ENCODE measurements at regions not wholly inside any gene's neighbourhood (a gene's known extent, or its start where the extent isn't known, plus 50 kb on each side); places are given as distances from the start of the nearest gene placed in this dataset.
A peak's percentile ranks its signal among the peaks of the same experiment; 100 is the strongest.
"Not testable (repeated sequence)": the region's sequence is repeated elsewhere in the genome, so short reads cannot be mapped to it uniquely, and the experiment has no call there.

DNA sequence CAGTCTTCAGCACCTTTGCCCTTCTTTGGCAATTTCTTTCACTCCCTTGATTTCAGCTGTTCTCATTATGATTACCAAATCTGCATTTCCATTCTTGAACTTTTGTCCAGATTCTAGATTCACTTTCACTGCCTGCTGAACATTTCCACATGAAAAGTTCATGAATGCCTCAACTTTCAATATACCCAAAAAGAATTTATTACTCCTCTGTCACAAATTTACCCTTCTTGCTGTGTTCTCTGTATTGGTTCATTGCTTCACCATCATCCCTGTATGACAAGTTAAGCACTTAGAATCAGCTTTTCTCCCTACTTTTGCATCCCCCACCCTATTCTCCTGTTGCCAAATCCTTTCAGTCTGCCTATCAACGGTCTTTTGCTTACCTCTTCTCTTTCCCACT lies 112.6 kb upstream of the PKN2 start:
- H3K27ac ChIP-seq, result no peak overlapping the region
- TF ChIP-seq ZFX (IDR thresholded peaks at IDR 0.05; ENCODE audit: borderline replicate concordance), result no peak
- TF ChIP-seq, protein P1, sequence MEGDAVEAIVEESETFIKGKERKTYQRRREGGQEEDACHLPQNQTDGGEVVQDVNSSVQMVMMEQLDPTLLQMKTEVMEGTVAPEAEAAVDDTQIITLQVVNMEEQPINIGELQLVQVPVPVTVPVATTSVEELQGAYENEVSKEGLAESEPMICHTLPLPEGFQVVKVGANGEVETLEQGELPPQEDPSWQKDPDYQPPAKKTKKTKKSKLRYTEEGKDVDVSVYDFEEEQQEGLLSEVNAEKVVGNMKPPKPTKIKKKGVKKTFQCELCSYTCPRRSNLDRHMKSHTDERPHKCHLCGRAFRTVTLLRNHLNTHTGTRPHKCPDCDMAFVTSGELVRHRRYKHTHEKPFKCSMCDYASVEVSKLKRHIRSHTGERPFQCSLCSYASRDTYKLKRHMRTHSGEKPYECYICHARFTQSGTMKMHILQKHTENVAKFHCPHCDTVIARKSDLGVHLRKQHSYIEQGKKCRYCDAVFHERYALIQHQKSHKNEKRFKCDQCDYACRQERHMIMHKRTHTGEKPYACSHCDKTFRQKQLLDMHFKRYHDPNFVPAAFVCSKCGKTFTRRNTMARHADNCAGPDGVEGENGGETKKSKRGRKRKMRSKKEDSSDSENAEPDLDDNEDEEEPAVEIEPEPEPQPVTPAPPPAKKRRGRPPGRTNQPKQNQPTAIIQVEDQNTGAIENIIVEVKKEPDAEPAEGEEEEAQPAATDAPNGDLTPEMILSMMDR (IDR thresholded peaks at IDR 0.05), result no peak

DNA sequence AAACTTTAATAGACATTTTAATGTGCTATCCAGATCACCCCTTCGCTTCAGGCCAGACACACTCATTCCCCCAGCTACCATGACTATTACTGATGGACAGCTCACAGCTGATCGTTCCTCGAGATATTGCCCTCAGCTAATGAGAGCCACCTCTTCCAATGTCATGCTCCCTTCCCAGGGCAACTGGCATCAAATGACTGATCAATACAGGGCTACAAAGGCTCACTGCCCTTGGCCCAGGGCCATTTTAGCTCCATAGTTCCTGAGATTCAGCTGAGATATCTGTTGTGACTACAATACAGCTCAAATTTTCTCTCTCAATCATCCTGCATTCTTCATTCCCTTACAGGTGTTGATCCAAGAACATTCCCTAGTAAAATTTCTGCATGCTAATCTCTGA lies 104.5 kb upstream of the PKN2 start:
- no peak for TF ChIP-seq ZFX (IDR thresholded peaks at IDR 0.05; ENCODE audit: borderline replicate concordance)
- TF ChIP-seq, protein P1 (IDR thresholded peaks at IDR 0.05), result no peak
- no peak overlapping the region for H3K27ac ChIP-seq

DNA sequence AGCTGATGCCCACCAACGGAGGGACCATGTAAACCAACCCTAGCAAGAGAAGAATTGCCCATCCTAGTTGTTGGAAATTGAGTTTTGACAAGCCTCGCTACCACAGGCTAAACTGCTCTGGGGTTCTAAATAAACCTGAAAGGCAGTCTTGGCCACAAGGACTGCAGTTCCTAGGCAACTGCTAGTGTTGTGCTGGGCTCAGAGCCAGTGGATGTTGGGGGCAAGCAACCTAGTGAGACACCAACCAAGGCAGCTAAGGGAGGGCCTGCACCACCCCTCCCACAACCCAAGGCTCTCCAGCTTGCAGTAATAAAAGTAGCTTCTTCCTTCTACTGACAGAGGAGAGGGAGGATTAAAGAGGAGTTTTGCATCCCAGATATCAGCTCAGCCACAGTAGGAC lies 102.4 kb upstream of the PKN2 start:
- no peak for TF ChIP-seq ZFX (IDR thresholded peaks at IDR 0.05; ENCODE audit: borderline replicate concordance)
- TF ChIP-seq, protein P1 (IDR thresholded peaks at IDR 0.05), result no peak
- H3K27ac ChIP-seq, result no peak overlapping the region

DNA sequence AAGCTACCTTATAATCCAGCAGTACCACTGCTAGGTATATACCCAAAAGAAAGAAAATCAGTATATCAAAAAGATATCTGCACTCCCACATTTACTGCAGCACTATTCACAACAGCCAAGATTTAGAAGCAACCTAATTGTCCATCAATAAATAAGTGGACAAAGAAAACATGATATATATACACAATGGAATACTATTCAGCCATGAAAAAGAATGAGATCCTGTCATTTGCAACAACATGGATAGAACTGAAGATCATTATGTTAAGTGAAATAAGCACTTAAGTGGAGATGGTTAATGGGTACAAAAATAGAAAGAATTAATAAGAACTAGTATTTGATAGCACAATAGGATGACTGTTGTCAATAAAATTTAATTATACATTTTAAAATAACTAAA lies 90.7 kb upstream of the PKN2 start:
- TF ChIP-seq, protein P1 (IDR thresholded peaks at IDR 0.05), result no peak
- TF ChIP-seq ZFX (IDR thresholded peaks at IDR 0.05; ENCODE audit: borderline replicate concordance), result no peak
- no peak overlapping the region for H3K27ac ChIP-seq

DNA sequence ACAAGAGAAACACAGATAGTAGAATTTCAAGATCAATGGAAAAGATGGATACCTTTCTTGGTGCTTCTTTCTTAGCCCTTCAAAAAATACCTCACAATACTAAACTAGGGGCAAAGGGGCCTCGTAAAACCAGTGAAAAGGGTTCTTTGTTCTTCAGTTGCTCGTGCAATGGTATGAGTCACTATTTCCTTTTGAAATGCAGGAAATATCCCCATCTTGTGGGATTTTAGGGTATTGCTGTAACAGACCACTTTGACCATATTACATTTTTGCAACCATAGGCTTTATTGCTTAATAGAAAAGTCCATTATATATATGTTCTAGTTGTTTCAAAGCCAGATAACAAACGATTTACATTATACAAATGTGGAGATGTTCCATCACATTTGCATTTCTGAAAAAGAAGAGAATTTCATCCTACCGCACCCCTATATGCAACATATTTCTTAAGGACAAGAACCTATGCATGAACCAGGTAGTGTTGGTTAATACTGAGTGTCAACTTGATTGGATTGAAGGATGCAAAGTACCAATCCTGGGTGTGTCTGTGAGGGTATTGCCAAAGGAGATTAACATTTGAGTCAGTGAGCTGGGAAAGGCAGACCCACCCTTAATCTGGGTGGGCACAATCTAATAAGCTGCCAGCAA lies 88.6 kb upstream of the PKN2 start:
- TF ChIP-seq, protein P1 (IDR thresholded peaks at IDR 0.05), result peak; percentile 47
- TF ChIP-seq ZFX (IDR thresholded peaks at IDR 0.05; ENCODE audit: borderline replicate concordance), result no peak

DNA sequence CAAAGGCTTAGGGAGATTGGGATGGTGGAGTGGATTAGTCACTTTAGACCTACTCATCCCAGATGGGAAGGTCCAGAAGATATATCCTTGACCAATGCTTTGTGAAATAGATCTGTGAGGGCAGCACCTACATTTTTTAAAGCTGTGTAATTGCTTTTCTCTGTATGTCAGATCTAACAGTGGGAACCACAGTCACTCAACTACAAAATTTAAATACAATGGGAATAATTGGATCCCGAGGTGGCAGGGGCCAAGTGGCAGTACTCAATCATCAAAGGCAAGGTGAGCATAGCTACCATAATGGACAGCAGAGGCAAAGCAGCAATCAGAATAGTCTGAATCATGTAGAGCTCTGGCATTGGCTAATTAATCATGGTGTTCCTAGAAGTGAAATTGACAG lies 86.1 kb upstream of the PKN2 start:
- H3K27ac ChIP-seq, result not testable (repeated sequence)

More for the DNA sequence above, 88.6 kb upstream of the PKN2 start:
- no peak overlapping the region for H3K27ac ChIP-seq

DNA sequence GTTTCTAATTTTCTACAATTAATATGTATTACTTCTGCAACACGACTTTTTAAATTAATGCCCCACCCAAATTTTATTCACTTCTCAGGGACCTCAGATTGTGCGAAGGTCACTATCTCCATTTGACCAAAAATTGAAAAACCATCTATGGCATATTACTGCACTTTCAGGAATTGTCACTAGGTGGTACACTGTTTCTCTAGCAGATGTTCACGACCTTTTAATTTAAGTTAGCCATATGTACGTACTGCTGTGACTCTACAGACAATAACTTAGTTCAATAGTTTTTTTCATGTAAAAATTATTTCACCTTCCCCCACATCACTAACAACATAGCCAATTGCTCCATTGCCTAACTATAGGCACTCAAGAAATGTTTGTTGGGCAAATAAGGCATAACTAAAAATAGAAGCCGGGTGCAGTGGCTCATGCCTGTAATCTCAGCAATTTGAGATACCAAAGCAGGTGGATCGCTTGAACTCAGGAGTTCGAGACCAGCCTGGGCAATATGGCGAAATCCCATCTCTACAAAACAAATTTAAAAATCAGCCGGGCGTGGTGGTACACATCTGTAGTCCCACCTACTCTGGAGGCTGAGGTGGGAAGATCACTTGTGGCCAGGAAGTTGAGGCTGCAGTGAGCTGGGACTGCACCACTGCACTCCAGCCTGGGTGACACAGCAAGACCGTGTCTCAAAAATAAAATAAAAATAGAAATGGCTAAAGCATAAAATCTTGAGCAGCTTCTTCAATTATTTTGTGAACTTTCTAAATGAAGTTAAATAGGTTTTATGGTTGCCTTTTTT lies 75.7 kb upstream of the PKN2 start:
- TF ChIP-seq, protein P1 (IDR thresholded peaks at IDR 0.05), result peak; percentile 81
- no peak for TF ChIP-seq ZFX (IDR thresholded peaks at IDR 0.05; ENCODE audit: borderline replicate concordance)
- no peak overlapping the region for H3K27ac ChIP-seq
